Medulla oblongata (tissue), 1 donor: ENCODE measurements at regions not wholly inside any gene's neighbourhood (a gene's known extent, or its start where the extent isn't known, plus 50 kb on each side); places are given as distances from the start of the nearest gene placed in this dataset.
"Not testable (repeated sequence)": the region's sequence is repeated elsewhere in the genome, so short reads cannot be mapped to it uniquely, and the experiment has no call there.

ENCODE experiments used
- DNase-seq: peaks from one replicate; pipeline ENCODE4 v3.0.0-alpha.2; 2015; ENCODE audit errors: extremely low spot score

- DNase-seq, result no peak
Measured at GRCh38 chr3:167106456-167106855, 273.6 kb downstream of the ZBBX start.

DNA sequence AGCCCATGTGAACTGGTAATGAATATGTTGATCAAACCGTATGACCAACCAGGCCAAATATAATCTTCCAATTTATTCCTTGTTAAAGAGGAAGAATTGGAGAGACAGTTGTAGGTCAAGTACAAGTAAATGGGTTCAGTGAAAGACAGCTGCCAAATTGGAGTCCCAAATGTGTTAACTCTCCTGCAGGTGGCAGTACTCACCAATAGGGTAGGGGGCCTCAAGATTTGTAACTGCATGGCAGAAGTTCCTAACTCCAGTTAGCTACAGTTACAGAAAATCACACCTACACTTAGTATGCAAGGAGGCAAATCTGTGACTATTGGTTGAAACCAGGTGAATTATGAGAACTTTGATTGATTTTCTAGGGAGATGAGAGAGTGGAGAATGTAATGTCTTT lies 278.0 kb downstream of the ZBBX start:
- no peak for DNase-seq

GRCh38 chr3:167100651-167101050 lies 279.4 kb downstream of the ZBBX start:
- no peak for DNase-seq

- no peak for DNase-seq
Measured at GRCh38 chr3:167100200-167100599, 279.9 kb downstream of the ZBBX start.

GRCh38 chr3:167095976-167096375 lies 284.1 kb downstream of the ZBBX start:
- DNase-seq, result no peak

DNA sequence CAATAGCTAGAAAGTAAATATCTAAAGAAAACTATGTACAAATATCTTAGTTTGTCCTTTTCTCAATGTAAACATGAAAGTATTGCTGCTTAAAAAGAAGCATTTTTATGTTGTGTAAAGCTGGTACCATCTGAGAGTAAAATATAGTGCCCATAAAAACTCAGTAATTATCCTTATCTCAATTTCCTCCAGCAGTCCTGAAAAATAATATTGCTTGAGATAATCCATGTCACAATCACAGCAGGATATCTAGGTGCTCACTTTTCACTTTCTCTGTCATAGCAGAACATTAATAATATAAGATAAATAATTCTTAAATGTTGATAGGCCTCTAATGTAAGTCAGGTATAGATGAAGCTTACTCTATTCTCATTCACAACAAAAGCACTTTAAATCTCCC lies 285.5 kb downstream of the ZBBX start:
- DNase-seq, result no peak

DNA sequence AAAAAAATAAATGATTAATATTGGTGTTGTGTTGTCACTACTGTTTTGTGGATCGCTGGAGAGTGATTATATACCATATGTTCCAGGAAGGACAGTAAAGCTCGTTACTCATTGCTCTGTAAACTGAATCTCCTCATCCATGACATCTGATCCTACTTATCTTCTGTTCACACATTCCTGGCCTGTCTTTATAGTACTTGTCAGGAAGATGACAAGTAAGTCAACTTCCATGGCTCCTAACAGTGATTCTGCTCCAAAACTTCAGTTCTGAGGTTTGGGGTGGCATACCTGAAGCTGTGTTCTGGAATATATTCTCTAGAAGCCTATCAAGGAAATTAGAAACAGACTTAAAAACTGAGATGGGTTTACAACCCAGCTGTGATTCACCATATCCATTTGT lies 288.9 kb downstream of the ZBBX start:
- no peak for DNase-seq

GRCh38 chr3:167084545-167084944 lies 295.6 kb downstream of the ZBBX start:
- DNase-seq, result no peak

DNA sequence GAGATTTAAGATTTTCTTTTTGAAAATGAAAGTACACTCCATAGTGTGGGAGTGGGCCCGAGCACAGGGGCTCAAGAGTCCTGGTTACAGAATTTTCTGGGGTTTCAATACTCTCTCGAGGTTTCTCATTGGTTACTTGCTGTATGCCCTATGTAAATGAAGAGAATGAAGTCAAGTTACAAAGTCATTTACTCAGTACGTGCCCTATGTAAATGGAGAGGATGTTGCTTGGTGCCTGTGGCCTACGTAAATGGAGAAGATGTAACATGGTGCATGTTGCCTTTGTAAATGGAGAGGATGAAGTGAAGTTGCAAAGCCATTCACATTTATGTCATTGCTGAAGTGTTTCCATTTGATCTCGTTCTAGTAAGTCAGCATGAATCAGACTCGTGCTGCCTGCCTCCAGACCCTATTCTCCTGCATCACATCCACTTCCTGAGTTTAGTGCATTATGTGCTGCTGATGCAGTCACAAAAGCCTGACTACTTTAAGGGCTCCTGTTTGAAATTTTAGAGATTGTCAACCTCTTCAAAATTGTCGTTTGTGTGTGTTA lies 302.0 kb downstream of the ZBBX start:
- no peak for DNase-seq

- DNase-seq, result no peak
Measured at GRCh38 chr3:167067787-167068161, 312.3 kb downstream of the ZBBX start.

- no peak for DNase-seq
Measured at GRCh38 chr3:167066977-167067786, 312.9 kb downstream of the ZBBX start.

DNA sequence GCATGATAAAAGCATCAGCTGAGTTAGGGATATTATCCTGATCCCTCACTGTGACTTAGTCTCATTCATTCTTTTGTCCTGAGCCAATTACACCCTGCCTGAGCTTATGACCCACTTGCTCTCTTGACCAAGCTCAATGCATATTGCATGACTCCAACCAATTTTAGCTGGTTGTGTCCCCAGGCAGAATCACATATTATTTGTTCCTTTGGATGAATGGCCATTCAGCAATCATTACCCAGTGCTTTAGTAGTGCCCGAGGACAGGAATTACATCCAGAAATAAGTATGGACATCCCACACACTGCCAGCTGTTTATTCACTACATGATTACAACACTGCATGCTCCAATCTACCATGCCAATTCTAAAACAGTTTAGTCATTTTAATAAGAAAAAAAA lies 322.5 kb downstream of the ZBBX start:
- no peak for DNase-seq

GRCh38 chr3:167054926-167055325 lies 325.2 kb downstream of the ZBBX start:
- DNase-seq, result no peak

DNA sequence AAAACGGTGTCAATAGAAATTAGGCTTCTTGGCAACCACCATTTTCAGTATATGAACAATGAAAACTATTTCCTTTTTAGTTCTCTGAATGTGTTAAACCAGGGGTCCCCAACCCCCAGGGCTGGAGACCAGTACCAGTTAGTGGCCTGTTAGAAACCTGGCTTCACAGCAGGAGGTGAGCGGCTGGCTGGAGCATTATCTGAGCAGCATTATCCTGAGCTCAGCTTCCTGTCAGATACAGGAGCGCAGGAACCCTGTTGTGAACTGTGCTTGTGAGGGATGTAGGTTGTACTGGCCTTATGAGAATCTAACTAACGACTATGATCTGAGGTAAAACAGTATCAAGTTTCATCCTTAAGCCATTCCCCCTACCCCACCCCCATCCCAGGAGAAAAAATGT lies 328.7 kb downstream of the ZBBX start:
- DNase-seq, result no peak

GRCh38 chr3:167033866-167034265 lies 346.2 kb downstream of the ZBBX start:
- DNase-seq, result no peak

- DNase-seq, result peak; percentile 54
Measured at GRCh38 chr3:167032267-167032876, 347.7 kb downstream of the ZBBX start.

DNA sequence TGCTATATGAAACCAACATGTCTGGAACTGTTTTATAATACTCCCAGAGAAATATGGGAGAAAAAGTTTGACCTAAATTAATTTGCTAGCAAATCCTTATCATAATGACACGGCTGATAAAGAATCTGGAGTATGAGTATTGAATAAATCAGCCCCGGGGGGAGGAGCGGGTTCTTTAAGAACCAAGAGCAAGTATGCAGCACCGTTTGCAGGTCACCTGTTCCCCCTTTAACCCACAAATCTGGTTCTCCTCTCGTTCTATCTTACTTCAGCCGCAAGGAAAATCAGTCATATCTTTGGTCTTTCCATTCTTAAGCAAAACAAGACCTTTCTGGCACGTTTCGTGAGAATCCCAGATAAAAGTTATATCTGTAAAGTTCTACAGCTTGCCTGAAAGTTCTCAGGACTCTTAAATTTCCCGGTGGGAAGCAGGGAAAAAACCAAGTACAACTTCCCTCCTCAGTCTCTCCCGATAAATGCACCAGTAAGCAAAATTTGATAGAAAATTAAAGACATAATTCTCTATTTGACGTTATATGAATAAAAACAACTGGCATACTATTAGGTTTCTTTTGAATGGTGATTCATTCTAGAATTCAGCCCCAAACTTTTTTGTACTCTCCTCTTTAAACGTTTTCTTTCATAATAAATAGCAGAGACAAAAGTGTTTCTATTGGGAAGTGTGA lies 348.6 kb downstream of the ZBBX start:
- no peak for DNase-seq

- no peak for DNase-seq
Measured at GRCh38 chr3:167030082-167030725, 349.9 kb downstream of the ZBBX start.

DNA sequence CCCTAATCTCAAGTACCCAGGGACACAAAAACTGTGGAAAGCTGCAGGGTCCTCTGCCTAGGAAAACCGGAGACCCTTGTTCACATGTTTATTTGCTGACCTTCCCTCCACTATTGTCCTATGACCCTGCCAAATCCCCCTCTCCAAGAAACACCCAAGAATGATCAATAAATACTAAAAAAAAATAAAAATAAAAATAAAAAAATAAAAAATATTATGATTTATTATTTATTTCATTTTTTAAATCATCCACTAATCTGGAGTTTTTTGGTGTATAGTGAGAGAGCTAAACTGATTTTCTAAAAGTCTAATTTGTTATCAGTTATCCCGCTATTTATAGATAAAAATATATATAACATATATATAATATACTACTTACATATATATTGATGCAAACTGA lies 360.6 kb downstream of the ZBBX start:
- not testable (repeated sequence) for DNase-seq

- DNase-seq, result not testable (repeated sequence)
Measured at GRCh38 chr3:167018591-167019111, 361.4 kb downstream of the ZBBX start.

- no peak for DNase-seq
Measured at GRCh38 chr3:167012691-167013090, 367.4 kb downstream of the ZBBX start.

GRCh38 chr3:167008791-167009190 lies 371.3 kb downstream of the ZBBX start:
- DNase-seq, result no peak
